Neural progenitor cell (in vitro differentiated cells): ENCODE measurements at regions not wholly inside any gene's neighbourhood (a gene's known extent, or its start where the extent isn't known, plus 50 kb on each side); places are given as distances from the start of the nearest gene placed in this dataset.

Experiments
- EZH2 ChIP-seq: fragments of 200-600 bp; sonication (generic); IDR thresholded peaks from 2 replicates; pipeline ENCODE4 v1.6.1; 2017; ENCODE audit warnings: antibody characterized with exemption, mild to moderate bottlenecking, moderate library complexity
- TF ChIP-seq, protein P1 (sequence below): fragments of 200-600 bp; sonication (generic); IDR thresholded peaks from 2 replicates; pipeline ENCODE4 v1.5.1; 2017; ENCODE audit warnings: antibody characterized with exemption, mild to moderate bottlenecking

GRCh38 chr2:81389203-81389602 is 1084.7 kb upstream of the LRRTM1 start:
- TF ChIP-seq, protein P1, sequence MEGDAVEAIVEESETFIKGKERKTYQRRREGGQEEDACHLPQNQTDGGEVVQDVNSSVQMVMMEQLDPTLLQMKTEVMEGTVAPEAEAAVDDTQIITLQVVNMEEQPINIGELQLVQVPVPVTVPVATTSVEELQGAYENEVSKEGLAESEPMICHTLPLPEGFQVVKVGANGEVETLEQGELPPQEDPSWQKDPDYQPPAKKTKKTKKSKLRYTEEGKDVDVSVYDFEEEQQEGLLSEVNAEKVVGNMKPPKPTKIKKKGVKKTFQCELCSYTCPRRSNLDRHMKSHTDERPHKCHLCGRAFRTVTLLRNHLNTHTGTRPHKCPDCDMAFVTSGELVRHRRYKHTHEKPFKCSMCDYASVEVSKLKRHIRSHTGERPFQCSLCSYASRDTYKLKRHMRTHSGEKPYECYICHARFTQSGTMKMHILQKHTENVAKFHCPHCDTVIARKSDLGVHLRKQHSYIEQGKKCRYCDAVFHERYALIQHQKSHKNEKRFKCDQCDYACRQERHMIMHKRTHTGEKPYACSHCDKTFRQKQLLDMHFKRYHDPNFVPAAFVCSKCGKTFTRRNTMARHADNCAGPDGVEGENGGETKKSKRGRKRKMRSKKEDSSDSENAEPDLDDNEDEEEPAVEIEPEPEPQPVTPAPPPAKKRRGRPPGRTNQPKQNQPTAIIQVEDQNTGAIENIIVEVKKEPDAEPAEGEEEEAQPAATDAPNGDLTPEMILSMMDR: peak; percentile 37
- no peak for TF ChIP-seq EZH2
